HG02798 (cell line): ENCODE measurements at regions not wholly inside any gene's neighbourhood (a gene's known extent, or its start where the extent isn't known, plus 50 kb on each side); places are given as distances from the start of the nearest gene placed in this dataset.
"Not testable (repeated sequence)": the region's sequence is repeated elsewhere in the genome, so short reads cannot be mapped to it uniquely, and the experiment has no call there.

Experiments
- ATAC-seq: cut with Tn5 transposase; IDR thresholded peaks from one replicate; pipeline ENCODE4 v1.9.1; 2021; ENCODE audit warnings: mild to moderate bottlenecking; ENCODE audit not compliant: unreplicated experiment, poor library complexity

- no peak for ATAC-seq
Measured at GRCh38 chr10:28139138-28139537, 140.3 kb upstream of the ODAD2 start.

GRCh38 chr10:28137907-28138880, 139.3 kb upstream of the ODAD2 start:
- ATAC-seq: no peak

- no peak for ATAC-seq
Measured at GRCh38 chr10:28135258-28135657, 136.4 kb upstream of the ODAD2 start.

GRCh38 chr10:28130267-28130666, 131.4 kb upstream of the ODAD2 start:
- ATAC-seq: no peak

- no peak for ATAC-seq
Measured at GRCh38 chr10:28127881-28128280, 129.0 kb upstream of the ODAD2 start.

GRCh38 chr10:28125701-28126100, 126.8 kb upstream of the ODAD2 start:
- no peak for ATAC-seq

- ATAC-seq: no peak
Measured at GRCh38 chr10:28120795-28121194, 121.9 kb upstream of the ODAD2 start.

GRCh38 chr10:28120043-28120749, 121.3 kb upstream of the ODAD2 start:
- no peak for ATAC-seq

GRCh38 chr10:28118985-28119628, 120.2 kb upstream of the ODAD2 start:
- no peak for ATAC-seq

GRCh38 chr10:28113202-28113601, 114.3 kb upstream of the ODAD2 start:
- no peak for ATAC-seq

GRCh38 chr10:28111712-28112111, 112.8 kb upstream of the ODAD2 start:
- no peak for ATAC-seq

- no peak for ATAC-seq
Measured at GRCh38 chr10:28105561-28105960, 106.7 kb upstream of the ODAD2 start.

GRCh38 chr10:28097633-28098032, 98.8 kb upstream of the ODAD2 start:
- ATAC-seq: no peak

GRCh38 chr10:28095791-28096378, 97.0 kb upstream of the ODAD2 start:
- ATAC-seq: no peak

GRCh38 chr10:28094121-28094520, 95.2 kb upstream of the ODAD2 start:
- ATAC-seq: no peak

GRCh38 chr10:28091913-28092312, 93.0 kb upstream of the ODAD2 start:
- ATAC-seq: no peak

GRCh38 chr10:28090506-28090905, 91.6 kb upstream of the ODAD2 start:
- no peak for ATAC-seq

- ATAC-seq: no peak
Measured at GRCh38 chr10:28089467-28089866, 90.6 kb upstream of the ODAD2 start.

GRCh38 chr10:28087661-28088351, 88.9 kb upstream of the ODAD2 start:
- ATAC-seq: no peak

- not testable (repeated sequence) for ATAC-seq
Measured at GRCh38 chr10:28085760-28086159, 86.9 kb upstream of the ODAD2 start.
